ENCODE measurements at regions not wholly inside any gene's neighbourhood (a gene's known extent, or its start where the extent isn't known, plus 50 kb on each side); places are given as distances from the start of the nearest gene placed in this dataset.

DNA sequence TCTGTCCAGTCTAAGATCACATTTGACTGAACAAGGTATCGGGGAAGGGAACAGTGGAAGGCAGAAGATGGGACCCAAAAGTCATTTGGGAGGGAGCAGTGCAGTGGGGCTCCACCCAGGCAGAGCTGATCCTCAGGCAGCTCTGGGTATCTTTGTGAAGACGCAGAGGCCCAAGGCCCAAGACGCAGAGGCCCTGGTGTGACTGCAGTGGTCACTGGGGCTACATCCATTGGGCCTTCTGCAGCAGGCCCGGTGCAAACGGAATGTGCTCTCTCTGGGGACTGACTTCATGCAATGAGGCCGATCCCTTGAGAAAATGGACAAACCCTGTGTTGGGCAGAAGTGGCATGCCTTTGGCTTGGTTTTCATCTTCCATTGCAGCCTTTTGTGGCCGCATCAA, 463.4 kb upstream of the ZNF507 start:
- TF ChIP-seq CTCF (IDR thresholded peaks at IDR 0.05), result no peak
- Histone ChIP-seq H3K27me3 (no peaks in the 10 kb centered on the region), H3K4me1 (ENCODE audit: control insufficient read depth in 1 of 2, insufficient read depth in 1 of 2, low read depth in 1 of 2, low read length in 1 of 2) (no peaks in the 10 kb centered on the region), H3K27ac (no peak overlapping the region), H3K9me3 (no peaks in the 10 kb centered on the region), H3K4me3 (ENCODE audit: low read depth in 1 of 2, low read length in 1 of 2) (no peak overlapping the region), H3K36me3 (no peaks in the 10 kb centered on the region)

DNA sequence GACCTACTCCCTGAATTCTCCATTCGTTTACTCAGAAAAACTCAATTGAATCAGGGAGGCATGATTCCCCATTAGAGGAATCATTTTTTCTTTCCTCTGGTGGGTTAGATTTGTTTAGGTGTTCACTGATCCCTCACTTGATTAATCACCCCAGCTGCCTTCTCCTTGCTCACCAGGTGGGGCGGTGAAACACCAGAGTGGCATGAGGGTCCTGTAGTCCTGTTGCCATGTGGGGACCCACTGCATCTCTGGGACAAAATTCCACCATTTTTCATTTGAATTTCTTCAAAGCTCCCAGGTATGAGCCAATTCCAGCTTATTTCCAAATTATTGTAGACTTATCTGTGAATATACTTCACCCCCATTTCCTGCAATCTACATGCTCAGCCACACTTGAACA, 462.7 kb upstream of the ZNF507 start:
- H3K36me3 ChIP-seq, result no peaks in the 10 kb centered on the region
- H3K4me3 ChIP-seq (ENCODE audit: low read depth in 1 of 2, low read length in 1 of 2), result no peak overlapping the region
- no peaks in the 10 kb centered on the region for H3K4me1 ChIP-seq (ENCODE audit: control insufficient read depth in 1 of 2, insufficient read depth in 1 of 2, low read depth in 1 of 2, low read length in 1 of 2)
- TF ChIP-seq CTCF (IDR thresholded peaks at IDR 0.05), result no peak
- H3K27me3 ChIP-seq, result no peaks in the 10 kb centered on the region
- H3K9me3 ChIP-seq, result no peaks in the 10 kb centered on the region
- no peak overlapping the region for H3K27ac ChIP-seq

- TF ChIP-seq CTCF (IDR thresholded peaks at IDR 0.05), result no peak
- no peak overlapping the region for H3K4me3 ChIP-seq (ENCODE audit: low read depth in 1 of 2, low read length in 1 of 2)
- H3K27me3 ChIP-seq, result no peaks in the 10 kb centered on the region
- H3K4me1 ChIP-seq (ENCODE audit: control insufficient read depth in 1 of 2, insufficient read depth in 1 of 2, low read depth in 1 of 2, low read length in 1 of 2), result no peaks in the 10 kb centered on the region
- no peaks in the 10 kb centered on the region for H3K9me3 ChIP-seq
- H3K36me3 ChIP-seq, result no peaks in the 10 kb centered on the region
- H3K27ac ChIP-seq, result no peak overlapping the region
Measured at GRCh38 chr19:31883296-31883990, 462.0 kb upstream of the ZNF507 start.

DNA sequence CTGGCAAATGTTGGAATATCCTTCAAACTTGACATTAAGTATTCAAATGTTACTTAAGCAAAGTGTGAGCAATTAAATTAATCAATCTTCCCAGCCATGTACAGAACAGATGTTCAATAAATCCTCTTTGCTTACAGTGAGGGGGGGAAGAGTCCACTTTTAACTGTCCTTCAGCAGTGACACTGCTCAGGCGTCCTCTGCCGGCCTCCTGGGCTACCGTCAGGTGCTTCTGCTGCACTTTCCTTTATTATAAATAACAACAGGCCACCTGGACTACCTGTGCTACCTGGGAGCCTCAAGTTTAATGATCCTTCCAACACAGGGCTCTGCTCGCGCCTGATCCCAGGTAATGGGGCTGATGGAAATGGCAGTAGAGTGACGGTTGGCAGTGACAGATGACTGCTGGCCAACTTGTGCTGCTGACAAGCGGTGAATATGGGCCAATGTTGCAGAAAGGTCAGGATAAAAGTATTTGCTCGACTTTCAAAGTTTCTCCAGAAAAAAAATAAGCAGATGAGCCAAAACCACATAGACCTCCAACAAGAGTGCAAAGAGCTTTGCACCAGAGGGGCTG, 460.0 kb upstream of the ZNF507 start:
- Histone ChIP-seq H3K27me3 (no peaks in the 10 kb centered on the region), H3K4me1 (ENCODE audit: control insufficient read depth in 1 of 2, insufficient read depth in 1 of 2, low read depth in 1 of 2, low read length in 1 of 2) (no peaks in the 10 kb centered on the region), H3K36me3 (no peaks in the 10 kb centered on the region), H3K27ac (no peak overlapping the region), H3K9me3 (no peaks in the 10 kb centered on the region), H3K4me3 (ENCODE audit: low read depth in 1 of 2, low read length in 1 of 2) (no peak overlapping the region)
- TF ChIP-seq CTCF (IDR thresholded peaks at IDR 0.05), result no peak

GRCh38 chr19:31890230-31890629, 455.2 kb upstream of the ZNF507 start:
- Histone ChIP-seq H3K9me3 (no peaks in the 10 kb centered on the region), H3K27ac (no peak overlapping the region), H3K4me1 (ENCODE audit: control insufficient read depth in 1 of 2, insufficient read depth in 1 of 2, low read depth in 1 of 2, low read length in 1 of 2) (no peaks in the 10 kb centered on the region), H3K4me3 (ENCODE audit: low read depth in 1 of 2, low read length in 1 of 2) (no peak overlapping the region), H3K36me3 (no peaks in the 10 kb centered on the region), H3K27me3 (no peaks in the 10 kb centered on the region)
- TF ChIP-seq CTCF (IDR thresholded peaks at IDR 0.05), result no peak
